GM21447 (cell line): ENCODE measurements at regions not wholly inside any gene's neighbourhood (a gene's known extent, or its start where the extent isn't known, plus 50 kb on each side); places are given as distances from the start of the nearest gene placed in this dataset.
"Not testable (repeated sequence)": the region's sequence is repeated elsewhere in the genome, so short reads cannot be mapped to it uniquely, and the experiment has no call there.

ENCODE experiments used
- ATAC-seq: cut with Tn5 transposase; IDR thresholded peaks from one replicate; pipeline ENCODE4 v1.9.1; 2021; ENCODE audit not compliant: unreplicated experiment

DNA sequence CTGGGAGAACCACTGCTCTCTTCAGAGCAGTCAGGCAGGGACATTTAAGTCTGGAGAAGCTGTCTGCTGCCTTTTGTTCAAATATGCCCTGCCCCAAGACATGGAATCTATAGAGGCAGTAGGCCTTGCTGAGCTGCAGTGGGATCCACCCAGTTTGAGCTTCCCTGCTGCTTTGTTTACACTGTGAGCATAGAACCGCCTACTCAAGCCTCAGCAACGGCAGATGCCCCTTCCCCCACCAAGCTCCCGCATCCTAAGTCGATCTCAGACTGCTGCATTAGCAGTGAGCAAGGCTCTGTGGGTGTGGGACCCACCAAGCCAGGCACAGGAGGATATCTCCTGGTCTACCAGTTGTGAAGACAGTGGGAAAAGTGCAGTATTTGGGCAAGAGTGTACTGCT, 54.6 kb upstream of the POGK start:
- ATAC-seq: not testable (repeated sequence)

DNA sequence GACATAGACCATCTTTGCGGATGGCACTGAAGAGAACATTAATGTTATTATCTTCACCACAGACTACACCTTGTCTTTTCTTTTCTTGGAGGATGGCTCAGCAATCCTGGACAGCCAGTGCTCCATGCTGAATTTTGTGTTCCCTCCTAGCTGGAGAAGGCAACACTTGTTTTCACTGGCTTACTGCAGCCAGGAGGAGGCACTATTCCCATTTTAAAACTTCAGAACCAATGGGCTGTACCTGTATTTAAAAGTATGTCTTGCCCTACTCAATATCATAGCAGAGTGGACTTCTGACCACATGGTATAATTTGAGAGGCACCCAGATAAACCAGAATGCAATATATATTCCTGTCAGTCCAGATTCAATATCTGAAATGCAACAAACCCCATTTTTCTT, 53.3 kb upstream of the POGK start:
- no peak for ATAC-seq

DNA sequence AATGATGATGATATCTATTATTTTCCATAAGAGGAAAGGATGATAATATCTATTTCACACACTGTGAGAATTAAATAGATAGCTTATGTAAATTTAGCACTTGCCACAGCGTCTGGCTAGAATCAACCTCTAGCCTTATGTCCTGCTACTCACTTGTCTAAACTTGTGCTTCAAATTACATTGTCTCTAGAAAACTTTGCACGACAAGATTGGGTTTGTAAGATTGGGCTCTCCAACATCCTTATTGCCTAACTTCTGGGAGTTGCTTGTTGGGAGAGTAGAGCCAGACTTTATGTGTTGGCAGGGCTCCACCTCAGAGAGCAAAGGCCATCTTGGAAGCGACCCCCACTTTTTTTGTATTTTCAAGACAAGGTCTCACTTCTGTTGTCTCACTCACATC, 50.0 kb upstream of the POGK start:
- ATAC-seq: no peak
